ENCODE measurements at regions not wholly inside any gene's neighbourhood (a gene's known extent, or its start where the extent isn't known, plus 50 kb on each side); places are given as distances from the start of the nearest gene placed in this dataset.

- no peak for DNase-seq (ENCODE audit: low read depth)
- no peak overlapping the region for H3K4me3 ChIP-seq (ENCODE audit: low read length)
- no peak for TF ChIP-seq CTCF (conservative IDR thresholded peaks at IDR 0.05; ENCODE audit: low read depth, low read length)
These were observed 131.0 kb upstream of the DMAC1 start for GRCh38 chr9:7930613-7931012.

GRCh38 chr9:7921545-7922197 lies 122.1 kb upstream of the DMAC1 start:
- no peak for DNase-seq (ENCODE audit: low read depth)
- no peak for TF ChIP-seq CTCF (conservative IDR thresholded peaks at IDR 0.05; ENCODE audit: low read depth, low read length)
- no peak overlapping the region for H3K4me3 ChIP-seq (ENCODE audit: low read length)

GRCh38 chr9:7912037-7912535 lies 112.5 kb upstream of the DMAC1 start:
- no peak for TF ChIP-seq CTCF (conservative IDR thresholded peaks at IDR 0.05; ENCODE audit: low read depth, low read length)
- no peak for DNase-seq (ENCODE audit: low read depth)
- H3K4me3 ChIP-seq (ENCODE audit: low read length): no peak overlapping the region

GRCh38 chr9:7910426-7911020 lies 110.9 kb upstream of the DMAC1 start:
- TF ChIP-seq CTCF (conservative IDR thresholded peaks at IDR 0.05; ENCODE audit: low read depth, low read length): no peak
- no peak overlapping the region for H3K4me3 ChIP-seq (ENCODE audit: low read length)
- no peak for DNase-seq (ENCODE audit: low read depth)

- H3K4me3 ChIP-seq (ENCODE audit: low read length): no peak overlapping the region
- no peak for DNase-seq (ENCODE audit: low read depth)
- no peak for TF ChIP-seq CTCF (conservative IDR thresholded peaks at IDR 0.05; ENCODE audit: low read depth, low read length)
These were observed 110.0 kb upstream of the DMAC1 start for GRCh38 chr9:7909537-7909936.

GRCh38 chr9:7907551-7908337 lies 108.2 kb upstream of the DMAC1 start:
- no peak for TF ChIP-seq CTCF (conservative IDR thresholded peaks at IDR 0.05; ENCODE audit: low read depth, low read length)
- no peak overlapping the region for H3K4me3 ChIP-seq (ENCODE audit: low read length)
- no peak for DNase-seq (ENCODE audit: low read depth)

Measured in retinal pigment epithelial cell (primary cell).